Heart left ventricle (tissue), 13 donors: ENCODE measurements at regions not wholly inside any gene's neighbourhood (a gene's known extent, or its start where the extent isn't known, plus 50 kb on each side); places are given as distances from the start of the nearest gene placed in this dataset.

ENCODE experiments used
- POLR2A ChIP-seq, 2 donors: fragments of 450-650 bp; IDR thresholded peaks; one replicate each; pipeline ENCODE4 v1.6.1; 2017; ENCODE audit warnings: antibody characterized with exemption in 2 of 2, mild to moderate bottlenecking in 2 of 2, moderate library complexity in 2 of 2
- TF ChIP-seq, protein P1 (sequence below), 12 donors: fragments of 200-600 bp; sonication (generic) in 4 of 12; IDR thresholded peaks; one replicate each; pipeline versions ENCODE4 v1.5.0 to v1.8.0; 2018 to 2022; ENCODE audit warnings: antibody characterized with exemption in 12 of 12, mild to moderate bottlenecking in 5 of 12
- donor health status: ischemic (EF 13 %, LVEDD 7.1; RV severe dilation, severe dysfunction).
- donor health status: DM: no; HTN: yes; CAD: no.
- donor health status: DM: no; HTN: no; CAD: no.
- donor health status: ischemic (EF 25% LVEDD 6.9; RV normal size, moderate dysfunction).
- donor health status: ischemic (EF 25% LVEDD 5.7; RV mildly dilated, moderate dysfunction).
- donor health status: ischemic (EF 35%, LVEDD 5.7; RV mildly dilated, moderate dysfunction).
- donor health status: nonischemic (EF 11% LVEDD 7.7; RV severe dilation, severe dysfunction).
- donor health status: DM: yes; HTN: yes; CAD: no.
- donor health status: PGD.
- donor health status: ischemic (EF 29% LVEDD 5.4; RV normal size, mild dysfunction).
- donor health status: nonischemic (EF 23%, LVEDD 6.1; RV moderate dilation, normal function).

GRCh38 chr5:2187156-2187555, 304.4 kb upstream of the IRX4 start:
- no peak for TF ChIP-seq POLR2A (IDR thresholded peaks at IDR 0.05)
- TF ChIP-seq, protein P1, sequence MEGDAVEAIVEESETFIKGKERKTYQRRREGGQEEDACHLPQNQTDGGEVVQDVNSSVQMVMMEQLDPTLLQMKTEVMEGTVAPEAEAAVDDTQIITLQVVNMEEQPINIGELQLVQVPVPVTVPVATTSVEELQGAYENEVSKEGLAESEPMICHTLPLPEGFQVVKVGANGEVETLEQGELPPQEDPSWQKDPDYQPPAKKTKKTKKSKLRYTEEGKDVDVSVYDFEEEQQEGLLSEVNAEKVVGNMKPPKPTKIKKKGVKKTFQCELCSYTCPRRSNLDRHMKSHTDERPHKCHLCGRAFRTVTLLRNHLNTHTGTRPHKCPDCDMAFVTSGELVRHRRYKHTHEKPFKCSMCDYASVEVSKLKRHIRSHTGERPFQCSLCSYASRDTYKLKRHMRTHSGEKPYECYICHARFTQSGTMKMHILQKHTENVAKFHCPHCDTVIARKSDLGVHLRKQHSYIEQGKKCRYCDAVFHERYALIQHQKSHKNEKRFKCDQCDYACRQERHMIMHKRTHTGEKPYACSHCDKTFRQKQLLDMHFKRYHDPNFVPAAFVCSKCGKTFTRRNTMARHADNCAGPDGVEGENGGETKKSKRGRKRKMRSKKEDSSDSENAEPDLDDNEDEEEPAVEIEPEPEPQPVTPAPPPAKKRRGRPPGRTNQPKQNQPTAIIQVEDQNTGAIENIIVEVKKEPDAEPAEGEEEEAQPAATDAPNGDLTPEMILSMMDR (IDR thresholded peaks at IDR 0.05) = no peak
